Activated T-helper 1 cell treated with anti-CD3 and anti-CD28 coated beads, Interleukin-2, amount 50 U/mL, for 16 hours (primary cell): ENCODE measurements at regions not wholly inside any gene's neighbourhood (a gene's known extent, or its start where the extent isn't known, plus 50 kb on each side); places are given as distances from the start of the nearest gene placed in this dataset.
"Not testable (repeated sequence)": the region's sequence is repeated elsewhere in the genome, so short reads cannot be mapped to it uniquely, and the experiment has no call there.

Source experiments
- DNase-seq, 2 donors: peaks; one replicate each; pipeline ENCODE4 v3.0.0-alpha.2; 2020; ENCODE audit warnings: low read depth in 1 of 2, low spot score in 1 of 2

DNA sequence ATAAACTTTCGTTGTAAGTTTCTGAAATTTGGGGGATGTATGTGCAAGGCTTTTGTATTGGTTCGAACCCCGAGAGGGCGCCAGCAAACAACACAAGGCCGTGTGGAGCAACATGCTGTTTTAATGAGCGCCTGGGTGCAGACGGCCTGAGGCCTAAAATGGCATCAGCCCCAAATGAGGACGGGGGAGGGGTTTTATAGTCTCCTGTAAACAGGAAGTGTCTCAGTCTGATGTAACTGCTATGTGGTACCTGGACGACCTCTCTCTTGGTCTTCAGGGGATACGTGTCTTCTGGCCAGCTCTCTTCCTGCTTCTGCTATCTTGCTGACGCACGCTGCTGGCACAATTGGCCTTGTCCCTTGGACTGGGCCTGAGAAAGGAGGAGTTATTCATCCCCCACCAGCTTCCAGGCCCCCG, 1348.0 kb downstream of the ADGRL3 start:
- no peak for DNase-seq

DNA sequence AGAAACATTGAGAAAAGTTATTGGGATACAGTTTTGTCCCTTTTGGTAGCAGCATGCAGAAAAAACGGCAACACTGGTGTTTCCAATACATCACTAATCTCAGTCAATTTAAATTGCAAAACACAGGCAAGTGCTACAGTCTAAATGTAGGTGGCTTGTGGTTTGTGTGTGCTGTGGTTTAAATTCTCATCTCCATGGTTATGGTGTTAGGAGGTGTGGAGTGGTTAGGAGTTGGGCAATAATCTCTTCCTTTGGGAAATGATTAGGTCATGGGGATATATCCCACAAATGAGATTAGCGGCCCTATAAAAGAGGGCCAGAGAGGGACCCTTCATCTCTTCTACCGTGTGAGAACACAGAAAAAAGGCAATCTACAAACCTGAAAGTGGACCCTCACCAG, 1344.3 kb downstream of the ADGRL3 start:
- DNase-seq, result no peak

DNA sequence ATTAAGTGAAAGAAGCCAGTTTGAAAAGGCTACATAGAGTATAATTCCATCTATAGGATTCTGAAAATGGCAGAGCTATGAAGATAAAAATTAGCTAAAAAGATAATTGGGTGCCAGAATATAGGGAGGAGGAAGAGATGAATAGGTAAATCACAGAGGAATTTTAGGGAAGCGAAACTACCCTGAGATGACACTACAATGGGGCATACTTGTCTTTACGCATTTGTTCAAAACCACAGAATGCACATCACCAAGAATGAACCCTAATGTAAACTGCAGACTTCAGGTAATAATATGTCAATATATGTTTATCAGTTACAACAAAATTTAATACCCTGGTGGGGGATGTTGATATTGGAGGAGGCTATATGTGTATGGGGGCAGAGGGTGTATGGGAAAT, 1342.9 kb downstream of the ADGRL3 start:
- no peak for DNase-seq

DNA sequence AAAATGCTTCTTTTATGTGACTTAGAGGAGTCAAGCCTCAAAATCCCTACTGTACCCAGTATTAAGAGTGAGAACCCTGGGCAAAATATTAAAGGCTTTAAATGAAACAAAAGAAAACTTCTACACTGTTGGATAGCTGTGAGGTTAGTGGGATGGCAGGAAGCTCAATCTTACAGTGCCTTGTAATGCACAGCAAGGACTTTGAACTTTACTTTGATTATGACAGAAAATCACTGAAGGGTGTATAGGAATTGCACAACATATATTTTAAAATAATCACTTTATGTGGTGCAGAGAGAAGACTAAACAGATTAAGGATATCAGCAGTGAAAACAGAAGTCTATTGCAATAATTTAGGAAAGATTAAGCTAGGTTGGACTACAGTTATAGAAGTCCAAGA, 1333.4 kb downstream of the ADGRL3 start:
- no peak for DNase-seq

DNA sequence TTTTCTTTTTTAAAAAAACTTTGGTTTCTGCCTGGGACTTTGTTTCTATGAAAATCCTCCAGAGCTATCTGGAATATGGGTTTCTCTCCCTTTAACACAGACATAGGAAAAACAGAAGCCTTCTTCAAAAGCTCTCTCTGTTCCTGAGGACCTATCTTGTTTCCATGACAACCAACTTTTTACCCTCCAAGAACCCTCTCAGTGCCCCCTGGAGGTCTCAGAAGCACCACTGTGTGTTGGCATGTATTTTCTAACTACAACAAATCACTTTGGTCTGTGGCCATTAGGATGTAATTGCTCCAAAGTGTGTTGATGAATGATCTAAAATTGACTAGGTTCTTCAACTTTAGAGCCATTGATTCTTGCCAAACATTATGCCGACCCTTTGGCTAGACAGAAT, 1331.6 kb downstream of the ADGRL3 start:
- no peak for DNase-seq

DNA sequence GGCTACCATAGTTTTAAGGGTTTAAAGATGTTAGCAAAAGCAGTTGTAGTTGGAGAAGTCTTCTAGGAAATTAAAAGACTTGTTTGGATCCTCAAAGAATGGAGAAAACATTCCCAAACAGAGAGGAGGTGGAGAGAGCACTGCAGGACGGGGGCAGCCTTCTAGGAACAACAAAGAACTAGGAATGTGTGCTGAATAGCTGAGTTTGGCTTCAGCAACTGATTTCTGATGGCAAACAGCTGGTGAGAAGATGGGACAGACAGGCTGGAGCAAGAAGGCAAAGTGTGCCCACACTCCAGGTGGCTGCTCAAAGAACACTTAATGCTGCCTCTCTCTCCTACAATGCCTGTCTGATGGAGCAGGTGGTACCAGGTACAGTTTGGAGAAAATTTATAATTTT, 1331.1 kb downstream of the ADGRL3 start:
- no peak for DNase-seq

DNA sequence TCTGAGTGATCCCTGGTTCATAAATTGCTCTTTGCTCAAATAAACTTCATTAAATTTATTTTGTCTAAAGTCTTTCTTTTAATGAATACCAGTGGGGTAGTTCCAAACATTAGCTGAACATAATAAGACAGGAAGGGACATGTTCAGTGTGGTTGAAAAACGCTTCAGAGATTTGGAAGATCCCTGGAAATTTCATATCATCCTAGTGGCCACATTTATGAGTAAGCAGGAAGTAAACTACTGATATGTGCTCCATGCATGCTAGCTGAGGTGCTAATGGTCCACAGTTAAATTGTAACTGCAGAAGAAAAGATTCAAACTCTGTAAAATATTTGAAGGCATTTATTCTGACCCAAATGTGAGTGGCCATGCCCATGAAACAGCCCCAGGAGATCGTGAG, 1328.7 kb downstream of the ADGRL3 start:
- DNase-seq, result no peak

DNA sequence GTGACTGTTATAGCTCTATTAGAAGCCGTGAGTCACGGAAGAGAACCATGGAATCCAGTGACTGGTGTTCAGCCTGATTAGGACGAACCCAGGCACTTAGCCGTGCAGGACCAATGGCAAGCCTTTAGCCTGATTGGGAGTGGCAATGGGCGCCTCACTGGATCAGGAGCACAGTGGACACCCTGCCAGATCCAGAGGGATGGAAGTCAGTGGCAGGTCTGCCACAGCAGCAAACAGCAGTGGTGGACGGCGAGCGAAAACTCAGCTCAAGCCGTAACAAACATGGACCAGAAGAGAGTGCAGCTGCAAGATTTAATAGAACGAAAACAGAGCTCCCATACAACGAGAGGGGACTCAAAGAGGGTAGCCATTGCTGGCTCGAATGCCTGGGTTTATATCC, 1326.5 kb downstream of the ADGRL3 start:
- DNase-seq, result no peak

DNA sequence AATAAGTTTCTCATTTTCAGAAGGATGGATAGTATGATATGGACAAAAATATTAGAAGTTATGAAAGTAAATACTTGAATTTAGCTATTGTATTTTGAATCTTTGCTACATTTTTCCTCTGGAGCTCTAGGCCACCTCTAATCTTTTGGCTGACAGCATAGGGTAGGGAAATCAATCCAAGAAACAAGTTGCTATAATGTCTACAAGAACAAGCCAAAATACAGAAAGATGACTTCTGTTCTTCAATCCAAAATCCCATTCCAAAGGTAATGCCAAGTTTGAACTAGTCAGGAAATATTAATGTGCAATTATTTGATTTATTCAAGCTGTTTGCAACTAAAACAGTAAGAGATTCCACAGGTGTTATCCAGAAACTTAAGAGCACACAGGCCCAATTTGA, 1323.1 kb downstream of the ADGRL3 start:
- no peak for DNase-seq

DNA sequence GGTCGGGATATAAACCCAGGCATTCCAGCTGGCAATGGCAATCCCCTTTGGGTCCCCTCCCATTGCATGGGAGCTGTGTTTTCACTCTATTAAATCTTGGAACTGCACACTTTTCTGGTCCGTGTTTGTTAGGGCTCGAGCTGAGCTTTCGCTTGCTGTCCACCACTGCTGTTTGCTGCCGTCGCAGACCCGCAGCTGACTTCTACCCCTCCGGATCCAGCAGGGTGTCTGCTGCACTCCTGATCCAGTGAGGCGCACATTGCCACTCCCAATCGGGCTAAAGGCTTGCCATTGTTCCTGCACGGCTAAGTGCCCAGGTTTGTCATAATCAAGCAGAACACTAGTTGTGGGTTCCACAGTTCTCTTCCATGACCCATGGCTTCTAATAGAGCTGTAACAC, 1322.1 kb downstream of the ADGRL3 start:
- no peak for DNase-seq

DNA sequence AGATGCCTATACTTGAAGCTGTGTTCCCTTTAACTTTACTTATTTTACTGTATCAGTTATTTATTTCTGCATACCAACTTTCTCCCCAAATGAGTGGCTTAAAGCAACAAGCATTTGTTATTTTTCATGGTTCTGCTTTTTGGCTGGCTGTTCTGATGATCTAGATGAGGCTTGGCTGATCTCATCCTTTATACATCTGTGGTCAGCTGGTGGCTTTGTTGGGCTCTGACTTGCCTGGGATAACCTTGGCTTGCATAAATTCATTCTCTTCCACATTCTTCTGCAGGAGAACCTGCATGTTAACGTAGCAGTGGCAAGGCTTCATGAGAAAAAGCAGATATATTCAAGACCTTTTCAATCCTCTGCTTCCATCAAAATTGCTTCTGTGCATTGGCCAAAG, 1317.6 kb downstream of the ADGRL3 start:
- no peak for DNase-seq

DNA sequence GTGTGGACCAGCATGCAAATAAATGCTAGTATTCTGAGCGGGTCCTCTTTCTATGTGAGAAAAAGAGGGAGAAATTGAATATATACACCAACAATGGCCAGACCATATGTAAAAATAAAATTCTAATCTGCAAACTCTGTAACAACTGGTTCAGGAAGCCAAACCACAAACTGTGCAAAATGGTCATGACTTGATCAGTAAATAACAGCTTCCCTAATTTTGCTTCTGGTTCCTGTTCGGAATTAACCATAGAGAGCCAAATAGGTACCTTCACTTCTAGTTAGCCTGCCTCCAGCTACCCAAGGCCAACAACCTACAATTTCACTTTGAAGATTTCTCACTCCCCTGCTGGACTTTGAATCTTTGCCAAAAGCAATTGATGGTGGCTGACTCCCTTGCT, 1313.2 kb downstream of the ADGRL3 start:
- DNase-seq, result no peak

DNA sequence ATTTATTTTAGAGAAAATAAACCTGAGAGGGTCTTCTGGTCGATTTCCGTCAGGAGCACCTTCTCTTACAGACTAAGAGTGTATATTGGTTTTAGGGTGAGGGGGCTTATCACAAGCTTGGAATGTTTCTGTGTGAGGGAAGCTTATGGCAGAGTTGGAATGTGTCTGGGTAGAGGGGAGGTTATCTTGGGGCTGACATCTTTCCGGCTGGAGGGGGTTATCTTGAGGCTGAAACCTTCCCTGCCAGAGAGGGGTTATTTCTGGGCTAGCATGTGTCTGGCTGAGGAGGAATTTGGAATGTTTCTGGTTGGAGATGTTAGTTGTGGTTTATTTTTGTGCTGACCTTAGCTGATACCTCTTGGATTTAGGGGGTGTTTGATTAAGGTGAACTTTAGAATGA, 1312.1 kb downstream of the ADGRL3 start:
- DNase-seq, result no peak

DNA sequence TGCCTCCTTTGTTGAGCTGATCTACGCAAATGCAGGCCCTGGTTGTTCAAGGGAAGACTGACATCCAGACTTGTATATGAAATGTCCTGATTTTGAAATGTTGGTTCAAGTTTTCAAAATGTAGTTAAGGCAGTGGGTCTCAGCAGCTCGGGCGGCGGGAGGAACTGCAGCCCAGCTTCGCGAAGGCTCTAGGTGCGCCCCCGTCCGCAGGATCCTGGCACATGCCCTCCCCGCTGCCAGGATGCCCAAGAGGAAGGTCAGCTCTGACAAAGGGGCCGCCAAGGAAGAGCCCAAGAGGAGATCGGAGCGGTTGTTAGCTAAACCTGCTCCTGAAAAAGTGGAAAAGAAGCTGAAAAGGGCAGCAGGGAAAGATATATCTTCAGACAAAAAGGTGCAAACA, 1310.1 kb downstream of the ADGRL3 start:
- no peak for DNase-seq

DNA sequence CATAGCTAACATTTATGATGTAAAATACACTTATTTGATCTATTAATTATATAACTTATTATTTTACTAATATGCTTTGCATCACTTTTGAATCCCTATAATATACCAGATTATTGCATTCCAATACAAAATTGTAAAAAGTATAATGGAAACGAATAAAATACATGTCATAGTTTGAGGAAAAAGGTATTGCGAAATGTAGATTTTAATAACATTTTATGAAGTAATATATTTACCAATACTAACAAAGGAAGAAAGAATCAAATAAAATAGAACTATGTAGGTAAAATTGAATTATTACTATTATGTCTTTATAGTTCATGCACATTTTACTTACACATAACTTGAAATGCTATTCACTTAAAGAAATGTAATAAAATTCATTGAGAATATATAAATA, 1300.2 kb downstream of the ADGRL3 start:
- DNase-seq, result no peak

DNA sequence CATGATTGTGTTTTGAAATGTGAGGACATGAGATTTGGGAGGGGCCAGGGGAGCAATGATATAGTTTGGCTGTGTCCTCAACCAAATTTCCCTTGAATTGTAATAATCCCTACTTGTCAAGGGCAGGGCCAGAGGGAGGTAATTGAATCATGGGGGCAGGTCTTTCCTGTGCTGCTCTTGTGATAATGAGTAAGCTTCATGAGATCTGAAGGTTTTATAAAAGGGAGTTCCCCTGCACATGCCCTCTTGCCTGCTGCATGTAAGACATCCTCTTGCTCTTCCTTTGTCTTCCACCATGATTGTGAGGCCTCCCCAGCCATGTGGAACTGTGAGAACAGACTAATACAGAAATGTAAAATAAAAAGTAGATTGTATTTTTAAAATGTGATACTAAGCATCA, 1294.9 kb downstream of the ADGRL3 start:
- no peak for DNase-seq

DNA sequence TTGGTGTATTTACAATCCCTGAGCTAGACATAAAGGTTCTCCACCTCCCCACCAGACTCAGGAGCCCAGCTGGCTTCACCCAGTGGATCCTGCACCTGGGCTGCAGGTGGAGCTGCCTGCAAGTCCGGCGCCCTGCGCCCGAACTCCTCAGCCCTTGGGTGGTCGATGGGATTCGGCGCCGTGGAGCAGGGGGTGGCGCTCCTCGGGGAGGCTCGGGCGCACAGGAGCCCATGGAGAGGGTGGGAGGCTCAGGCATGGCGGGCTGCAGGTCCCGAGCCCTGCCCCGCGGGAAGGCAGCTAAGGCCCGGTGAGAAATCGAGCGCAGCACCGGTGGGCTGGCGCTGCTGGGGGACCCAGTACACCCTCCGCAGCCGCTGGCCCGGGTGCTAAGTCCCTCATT, 1291.6 kb downstream of the ADGRL3 start:
- not testable (repeated sequence) for DNase-seq

DNA sequence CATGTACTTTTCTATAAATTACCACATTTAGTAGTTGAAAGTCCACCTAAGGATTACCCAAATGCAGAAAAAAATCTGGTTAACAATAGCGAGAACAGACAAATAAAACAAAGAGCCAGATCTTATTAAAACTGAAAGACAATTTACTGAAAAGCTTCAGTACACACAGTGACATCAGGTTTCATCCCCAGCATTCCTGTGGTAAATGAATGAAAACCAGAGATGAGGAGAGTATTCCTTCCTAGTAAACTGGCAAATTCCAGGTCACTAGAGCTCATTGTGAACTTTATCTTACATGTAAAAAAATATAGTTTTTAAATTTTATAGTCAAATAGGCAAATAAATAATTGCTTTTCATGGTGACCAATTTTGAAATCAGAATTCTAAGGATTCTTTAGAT, 1290.5 kb downstream of the ADGRL3 start:
- no peak for DNase-seq

DNA sequence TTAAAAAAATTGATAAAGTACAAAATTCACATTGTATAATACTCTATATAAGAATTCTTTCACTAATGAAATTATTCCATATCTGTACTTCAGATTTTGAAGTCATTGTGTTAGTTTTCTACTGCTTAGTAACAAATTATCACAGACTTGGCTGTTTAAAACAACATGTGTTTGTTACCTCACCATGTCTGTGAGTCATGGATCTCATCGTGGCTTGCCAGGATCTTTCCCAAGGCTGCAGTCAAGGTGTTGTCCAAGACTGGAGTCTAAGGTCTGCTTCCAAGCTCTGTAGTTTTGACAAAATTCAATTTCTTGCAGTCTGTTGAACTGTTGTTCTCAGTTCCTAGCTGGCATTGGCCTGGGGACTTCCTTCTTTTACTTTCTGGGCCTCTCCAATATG, 1286.9 kb downstream of the ADGRL3 start:
- DNase-seq, result no peak

DNA sequence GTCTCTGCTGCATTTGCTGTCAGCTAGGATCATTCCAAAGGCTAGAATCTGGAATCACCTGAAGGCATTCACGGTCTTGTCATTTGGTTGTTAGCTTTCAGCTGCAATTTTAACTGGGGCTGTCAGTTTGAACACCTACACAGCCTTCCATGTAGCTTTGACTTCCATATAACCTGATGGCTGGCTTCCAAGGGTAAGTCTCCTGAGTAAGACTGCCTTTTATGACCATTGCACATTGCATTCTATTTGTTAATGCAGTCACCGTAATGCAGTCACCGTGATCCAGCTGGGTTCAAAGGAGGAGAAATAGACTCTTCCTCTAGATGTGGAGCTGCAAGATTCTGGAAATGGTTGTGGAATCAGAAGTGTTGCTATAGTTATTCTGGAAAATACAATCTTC, 1284.2 kb downstream of the ADGRL3 start:
- DNase-seq, result no peak

DNA sequence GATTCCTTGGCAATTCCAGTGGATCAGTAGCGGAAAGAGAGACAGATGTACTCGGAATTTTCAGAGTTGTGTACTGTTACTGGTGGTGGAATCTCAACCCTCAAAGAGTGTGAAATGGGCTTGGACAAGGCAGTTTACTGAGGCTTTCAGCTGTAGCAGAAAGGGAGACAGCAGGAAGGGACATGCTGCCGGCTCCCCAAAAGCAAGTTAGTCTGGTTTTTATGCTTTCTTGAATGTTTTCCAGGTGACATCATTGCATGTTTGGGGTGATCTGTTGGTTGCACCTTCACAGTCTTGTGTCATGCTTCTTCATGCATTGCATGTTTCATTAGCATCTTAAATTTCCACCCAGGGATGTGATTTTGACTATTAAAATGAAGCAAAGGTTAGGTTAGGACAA, 1282.2 kb downstream of the ADGRL3 start:
- no peak for DNase-seq

DNA sequence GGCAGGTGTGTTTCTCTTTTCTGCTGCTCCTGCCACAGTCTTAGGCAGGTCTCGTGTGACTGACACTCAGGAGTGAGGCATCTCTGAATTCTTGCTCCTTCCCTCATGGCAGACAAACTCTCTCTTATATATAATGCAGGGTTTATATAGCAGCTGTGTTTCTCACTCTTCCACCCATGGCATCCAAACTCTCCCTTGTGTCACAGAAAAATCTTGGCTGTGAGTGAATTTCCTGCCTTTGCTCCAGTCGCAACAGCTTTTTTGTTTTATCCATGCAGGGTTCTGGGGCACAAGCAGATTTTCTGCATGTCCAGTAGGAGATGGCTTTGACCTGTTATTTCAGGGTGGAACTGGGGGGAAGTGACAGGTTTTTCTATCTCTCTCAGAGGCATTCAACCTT, 1275.5 kb downstream of the ADGRL3 start:
- no peak for DNase-seq

DNA sequence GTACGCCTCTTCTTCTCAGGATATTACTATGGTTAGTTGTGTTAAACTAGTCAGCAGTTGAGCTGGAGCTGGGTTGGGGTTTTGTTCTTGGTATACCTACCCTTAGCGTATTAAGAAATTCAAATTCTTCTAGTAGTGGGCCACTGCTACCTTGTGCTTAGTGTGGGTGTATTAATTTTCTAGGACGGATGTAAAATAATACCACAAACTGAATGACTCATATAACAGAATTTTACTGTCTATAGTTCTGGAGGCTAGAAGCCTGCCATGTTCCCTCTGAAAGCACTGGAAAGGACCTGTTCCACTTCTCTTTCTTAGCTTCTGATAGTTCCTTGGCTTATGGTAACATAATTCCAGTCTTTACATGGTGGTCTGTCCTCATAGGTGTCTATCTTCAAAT, 1274.7 kb downstream of the ADGRL3 start:
- DNase-seq, result no peak

DNA sequence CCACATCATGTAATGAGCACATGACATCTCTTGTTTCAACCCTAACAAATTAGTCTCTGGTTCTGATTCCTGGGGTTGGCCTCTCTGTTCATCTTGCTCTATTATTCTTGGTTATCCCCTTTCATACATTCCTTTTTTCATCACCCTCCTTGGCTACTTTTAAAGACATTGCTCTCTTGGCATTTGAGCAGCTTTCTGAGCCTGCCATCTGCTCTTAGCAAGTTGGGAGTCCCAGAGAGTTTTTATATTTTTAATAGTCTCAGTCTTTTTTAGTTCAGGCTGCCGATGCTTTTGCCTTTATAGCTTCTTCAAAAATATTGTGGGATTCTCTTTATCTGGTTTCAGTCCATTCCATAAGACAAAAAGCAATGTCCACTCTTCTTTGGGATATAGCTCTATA, 1270.9 kb downstream of the ADGRL3 start:
- no peak for DNase-seq
